ENCODE measurements at regions not wholly inside any gene's neighbourhood (a gene's known extent, or its start where the extent isn't known, plus 50 kb on each side); places are given as distances from the start of the nearest gene placed in this dataset.
A peak's percentile ranks its signal among the peaks of the same experiment; 100 is the strongest.

DNA sequence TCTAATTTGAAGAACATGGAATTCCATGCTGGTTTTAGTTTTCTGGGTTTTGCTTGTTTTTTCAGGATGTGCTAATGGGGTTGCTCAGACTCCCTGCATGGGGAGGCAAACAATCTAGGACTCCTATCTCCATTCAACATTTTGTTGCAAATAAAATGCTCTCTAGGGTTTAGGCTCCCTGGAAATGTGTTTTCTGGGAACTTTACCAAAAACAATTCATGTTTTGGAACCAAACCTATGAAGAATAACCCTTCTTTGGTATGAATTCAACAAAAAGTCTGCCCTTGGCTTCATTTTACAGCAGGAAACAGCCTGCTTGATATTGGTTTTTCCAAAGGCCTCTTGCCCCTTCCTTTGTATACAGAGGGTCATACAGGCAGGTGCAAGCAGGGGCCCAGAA is 217.7 kb downstream of the FOXA2 start:
- Histone ChIP-seq H3K36me3 (ENCODE audit: control insufficient read depth, insufficient read depth, low read length) (no peaks in the 10 kb centered on the region), H3K27me3 (ENCODE audit: control insufficient read depth, insufficient read depth, low read length) (no peaks in the 10 kb centered on the region), H3K4me3 (ENCODE audit: low read depth, low read length) (no peak overlapping the region)
- TF ChIP-seq, protein P1, sequence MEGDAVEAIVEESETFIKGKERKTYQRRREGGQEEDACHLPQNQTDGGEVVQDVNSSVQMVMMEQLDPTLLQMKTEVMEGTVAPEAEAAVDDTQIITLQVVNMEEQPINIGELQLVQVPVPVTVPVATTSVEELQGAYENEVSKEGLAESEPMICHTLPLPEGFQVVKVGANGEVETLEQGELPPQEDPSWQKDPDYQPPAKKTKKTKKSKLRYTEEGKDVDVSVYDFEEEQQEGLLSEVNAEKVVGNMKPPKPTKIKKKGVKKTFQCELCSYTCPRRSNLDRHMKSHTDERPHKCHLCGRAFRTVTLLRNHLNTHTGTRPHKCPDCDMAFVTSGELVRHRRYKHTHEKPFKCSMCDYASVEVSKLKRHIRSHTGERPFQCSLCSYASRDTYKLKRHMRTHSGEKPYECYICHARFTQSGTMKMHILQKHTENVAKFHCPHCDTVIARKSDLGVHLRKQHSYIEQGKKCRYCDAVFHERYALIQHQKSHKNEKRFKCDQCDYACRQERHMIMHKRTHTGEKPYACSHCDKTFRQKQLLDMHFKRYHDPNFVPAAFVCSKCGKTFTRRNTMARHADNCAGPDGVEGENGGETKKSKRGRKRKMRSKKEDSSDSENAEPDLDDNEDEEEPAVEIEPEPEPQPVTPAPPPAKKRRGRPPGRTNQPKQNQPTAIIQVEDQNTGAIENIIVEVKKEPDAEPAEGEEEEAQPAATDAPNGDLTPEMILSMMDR (IDR thresholded peaks at IDR 0.05; ENCODE audit: insufficient read depth, low read length, severe bottlenecking): no peak
- FAIRE-seq (no peak), DNase-seq (ENCODE audit: low read depth) (no peak)

DNA sequence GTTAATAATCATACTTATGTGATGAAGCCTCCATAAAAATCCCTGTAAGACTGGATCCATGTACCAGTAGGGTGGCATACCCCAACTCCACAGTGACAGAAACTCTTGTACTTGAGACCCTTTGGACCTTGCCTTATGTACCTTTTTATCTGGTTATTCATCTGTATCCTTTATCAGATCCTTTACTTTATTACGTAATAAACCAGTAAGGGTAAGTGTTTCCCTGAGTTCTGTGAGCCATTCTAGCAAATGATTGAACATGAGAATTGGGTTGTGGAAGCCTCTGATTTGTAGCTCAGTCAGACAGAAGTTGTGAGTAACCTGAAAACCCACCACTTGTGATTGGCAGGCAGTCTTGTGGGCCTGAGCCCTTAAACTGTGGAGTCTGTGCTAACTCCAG is 229.7 kb downstream of the FOXA2 start:
- H3K27me3 ChIP-seq (ENCODE audit: control insufficient read depth, insufficient read depth, low read length): no peaks in the 10 kb centered on the region
- DNase-seq (ENCODE audit: low read depth) (no peak), FAIRE-seq (no peak)
- TF ChIP-seq, protein P1 (IDR thresholded peaks at IDR 0.05; ENCODE audit: insufficient read depth, low read length, severe bottlenecking): no peak
- no peaks in the 10 kb centered on the region for H3K36me3 ChIP-seq (ENCODE audit: control insufficient read depth, insufficient read depth, low read length)
- H3K4me3 ChIP-seq (ENCODE audit: low read depth, low read length): no peak overlapping the region

DNA sequence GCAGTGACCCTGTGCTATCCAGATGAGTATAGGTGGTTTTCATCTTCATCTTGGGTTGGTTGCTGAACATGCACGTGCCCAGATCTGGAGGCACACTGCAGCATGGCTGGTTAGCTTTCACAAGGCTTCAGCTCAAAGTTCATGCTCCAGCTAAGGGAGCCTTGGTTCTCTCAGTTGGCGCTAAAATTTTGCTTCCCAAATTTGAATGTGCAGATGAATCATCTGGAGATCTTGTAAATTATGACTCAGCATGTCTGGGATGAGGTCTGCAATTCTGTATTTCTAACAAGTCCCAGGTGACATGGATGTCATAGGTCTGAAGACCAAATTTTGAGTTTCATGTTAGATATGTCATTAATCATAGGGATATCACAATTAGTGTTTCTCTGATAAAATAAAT is 230.8 kb downstream of the FOXA2 start:
- H3K4me3 ChIP-seq (ENCODE audit: low read depth, low read length): no peak overlapping the region
- FAIRE-seq: no peak
- H3K27me3 ChIP-seq (ENCODE audit: control insufficient read depth, insufficient read depth, low read length): no peaks in the 10 kb centered on the region
- no peaks in the 10 kb centered on the region for H3K36me3 ChIP-seq (ENCODE audit: control insufficient read depth, insufficient read depth, low read length)
- peak; percentile 42 for DNase-seq (ENCODE audit: low read depth)
- TF ChIP-seq, protein P1 (IDR thresholded peaks at IDR 0.05; ENCODE audit: insufficient read depth, low read length, severe bottlenecking): no peak

DNA sequence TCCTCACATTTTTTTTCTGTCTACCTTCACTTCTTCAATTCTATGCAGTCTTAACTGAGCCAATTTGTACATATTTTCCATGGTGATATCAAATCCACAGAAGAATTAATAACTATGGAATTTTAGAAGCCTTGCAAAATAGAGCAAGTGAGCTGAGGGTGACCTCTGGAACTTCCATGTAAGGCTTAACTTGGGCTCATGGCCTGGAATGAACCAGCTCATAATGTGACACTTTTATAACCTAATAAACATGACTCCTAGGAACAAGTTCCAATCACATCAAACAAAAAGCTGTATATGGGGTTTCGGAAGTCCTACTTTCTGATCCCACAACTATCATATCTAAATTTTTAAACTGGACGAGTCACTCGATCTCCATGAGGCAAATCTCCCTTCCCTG is 232.4 kb downstream of the FOXA2 start:
- Histone ChIP-seq H3K4me3 (ENCODE audit: low read depth, low read length) (no peak overlapping the region), H3K36me3 (ENCODE audit: control insufficient read depth, insufficient read depth, low read length) (no peaks in the 10 kb centered on the region), H3K27me3 (ENCODE audit: control insufficient read depth, insufficient read depth, low read length) (no peaks in the 10 kb centered on the region)
- DNase-seq (ENCODE audit: low read depth) (no peak), FAIRE-seq (no peak)
- TF ChIP-seq, protein P1 (IDR thresholded peaks at IDR 0.05; ENCODE audit: insufficient read depth, low read length, severe bottlenecking): no peak

DNA sequence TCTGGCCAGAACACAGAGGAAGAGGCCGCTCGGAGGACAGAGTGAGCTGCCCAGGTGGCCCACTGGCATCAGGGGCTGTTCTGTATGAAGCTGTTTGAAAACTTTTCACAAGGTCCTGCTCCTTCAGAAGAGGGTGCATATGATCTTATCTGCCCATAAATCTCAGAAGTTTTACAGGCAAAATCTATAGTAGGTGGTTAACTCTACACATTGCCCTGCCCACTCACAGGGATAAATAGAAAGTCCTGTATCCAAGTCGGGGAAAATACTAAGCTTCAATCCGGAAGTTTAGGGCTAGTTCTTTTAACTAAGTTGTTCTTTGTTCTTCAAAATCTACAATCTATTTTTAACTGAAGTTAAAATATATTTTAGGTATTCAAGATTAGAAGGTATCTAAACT is 233.7 kb downstream of the FOXA2 start:
- Histone ChIP-seq H3K27me3 (ENCODE audit: control insufficient read depth, insufficient read depth, low read length) (no peaks in the 10 kb centered on the region), H3K36me3 (ENCODE audit: control insufficient read depth, insufficient read depth, low read length) (no peaks in the 10 kb centered on the region), H3K4me3 (ENCODE audit: low read depth, low read length) (no peak overlapping the region)
- FAIRE-seq (no peak), DNase-seq (ENCODE audit: low read depth) (no peak)
- TF ChIP-seq, protein P1 (IDR thresholded peaks at IDR 0.05; ENCODE audit: insufficient read depth, low read length, severe bottlenecking): no peak

DNA sequence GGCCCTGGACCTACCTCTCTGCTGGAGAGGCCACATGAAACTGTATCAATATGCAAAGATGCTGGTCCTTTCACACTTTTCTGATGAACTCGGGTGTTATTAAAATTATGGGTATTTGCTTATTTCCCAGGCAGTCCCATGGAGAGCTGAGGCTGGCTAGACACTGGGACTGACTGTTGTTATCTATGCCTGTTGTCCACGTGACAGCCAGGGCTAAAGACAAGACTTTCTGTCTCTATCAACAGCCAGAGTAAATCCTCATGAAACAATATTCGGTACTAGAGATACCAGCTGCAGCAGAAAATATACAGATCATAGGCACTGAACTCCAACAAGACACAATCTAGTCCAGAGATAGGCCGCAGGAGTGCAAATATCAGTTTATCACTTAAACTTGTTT is 236.4 kb downstream of the FOXA2 start:
- TF ChIP-seq, protein P1 (IDR thresholded peaks at IDR 0.05; ENCODE audit: insufficient read depth, low read length, severe bottlenecking): no peak
- no peak for DNase-seq (ENCODE audit: low read depth)
- FAIRE-seq: no peak
- H3K36me3 ChIP-seq (ENCODE audit: control insufficient read depth, insufficient read depth, low read length): no peaks in the 10 kb centered on the region
- H3K4me3 ChIP-seq (ENCODE audit: low read depth, low read length): no peak overlapping the region
- no peaks in the 10 kb centered on the region for H3K27me3 ChIP-seq (ENCODE audit: control insufficient read depth, insufficient read depth, low read length)
